ENCODE measurements at regions not wholly inside any gene's neighbourhood (a gene's known extent, or its start where the extent isn't known, plus 50 kb on each side); places are given as distances from the start of the nearest gene placed in this dataset.

- TF ChIP-seq CTCF (conservative IDR thresholded peaks at IDR 0.05; ENCODE audit: low read length) (no peak), EZH2phosphoT487 (IDR thresholded peaks at IDR 0.05; ENCODE audit: borderline replicate concordance, low read depth, low read length) (no peak)
These were observed 87.5 kb upstream of the NKX1-1 start for GRCh38 chr4:1493540-1494287.

Measured in OCI-LY7 (cell line).